H9 (cell line): ENCODE measurements at regions not wholly inside any gene's neighbourhood (a gene's known extent, or its start where the extent isn't known, plus 50 kb on each side); places are given as distances from the start of the nearest gene placed in this dataset.

Experiments
- DNase-seq: peaks from one replicate; pipeline ENCODE4 v3.0.0-alpha.2; 2017
- H2AFZ ChIP-seq: one replicate; pipeline ENCODE4 v1.6.1; 2013; ENCODE audit warnings: mild to moderate bottlenecking, low read length, control low read depth, moderate library complexity
- H2AK5ac ChIP-seq: 2 replicates; pipeline ENCODE4 v1.6.1; 2013; ENCODE audit warnings: low read length, control low read depth, mixed read lengths; ENCODE audit not compliant: insufficient read length
- H2BK120ac ChIP-seq: one replicate; pipeline ENCODE4 v1.6.1; 2013; ENCODE audit warnings: low read depth, mild to moderate bottlenecking, low read length, control low read depth, inconsistent platforms; ENCODE audit not compliant: poor library complexity, severe bottlenecking
- H2BK12ac ChIP-seq: 2 replicates; pipeline ENCODE4 v1.6.1; 2013; ENCODE audit warnings: low read length, control low read depth, mixed read lengths, low read depth; ENCODE audit not compliant: insufficient read length
- H2BK15ac ChIP-seq: 2 replicates; pipeline ENCODE4 v1.6.1; 2013; ENCODE audit warnings: low read depth, low read length, control low read depth
- H2BK20ac ChIP-seq: one replicate; pipeline ENCODE4 v1.6.1; 2013; ENCODE audit warnings: low read depth, mild to moderate bottlenecking, low read length, control low read depth, inconsistent platforms; ENCODE audit not compliant: poor library complexity, severe bottlenecking
- H2BK5ac ChIP-seq: 2 replicates; pipeline ENCODE4 v1.6.1; 2013; ENCODE audit warnings: low read length, control low read depth, mixed read lengths; ENCODE audit not compliant: insufficient read length
- H3K14ac ChIP-seq: 2 replicates; pipeline ENCODE4 v1.6.1; 2013; ENCODE audit warnings: low read length, control low read depth; ENCODE audit not compliant: insufficient read depth
- H3K18ac ChIP-seq: 2 replicates; pipeline ENCODE4 v1.6.1; 2013; ENCODE audit warnings: low read depth, mild to moderate bottlenecking, mixed read lengths, low read length, control low read depth; ENCODE audit not compliant: insufficient read length
- H3K23ac ChIP-seq: 2 replicates; pipeline ENCODE4 v1.6.1; 2013; ENCODE audit warnings: low read length, control low read depth, mixed read lengths, low read depth; ENCODE audit not compliant: insufficient read length
- H3K23me2 ChIP-seq: 2 replicates; pipeline ENCODE4 v1.6.1; 2013; ENCODE audit warnings: low read depth, mild to moderate bottlenecking, mixed read lengths, low read length, control low read depth; ENCODE audit not compliant: insufficient read length, poor library complexity, severe bottlenecking
- H3K27ac ChIP-seq: 2 replicates; pipeline ENCODE4 v1.5.1; 2013; ENCODE audit warnings: low read length, control low read depth, mixed read lengths, low read depth; ENCODE audit not compliant: insufficient read length
- H3K27me3 ChIP-seq: 2 replicates; pipeline ENCODE4 v1.6.1; 2013; ENCODE audit warnings: low read length, control low read depth, inconsistent platforms; ENCODE audit not compliant: insufficient read depth
- H3K4ac ChIP-seq: 2 replicates; pipeline ENCODE4 v1.6.1; 2013; ENCODE audit warnings: low read depth, mild to moderate bottlenecking, control low read depth, inconsistent platforms, low read length, moderate library complexity
- H3K4me1 ChIP-seq: 2 replicates; pipeline ENCODE4 v1.6.1; 2013; ENCODE audit warnings: low read length, control low read depth, inconsistent platforms; ENCODE audit not compliant: insufficient read depth
- H3K4me2 ChIP-seq: 2 replicates; pipeline ENCODE4 v1.6.1; 2013; ENCODE audit warnings: low read length, control low read depth, mixed read lengths; ENCODE audit not compliant: insufficient read length, insufficient read depth
- H3K56ac ChIP-seq: 2 replicates; pipeline ENCODE4 v1.6.1; 2013; ENCODE audit warnings: low read depth, mild to moderate bottlenecking, mixed read lengths, low read length, control low read depth; ENCODE audit not compliant: insufficient read length
- H3K79me1 ChIP-seq: 2 replicates; pipeline ENCODE4 v1.6.1; 2013; ENCODE audit warnings: low read depth, mild to moderate bottlenecking, moderate library complexity, low read length, control low read depth, inconsistent platforms; ENCODE audit not compliant: insufficient read depth, poor library complexity, severe bottlenecking
- H3K79me2 ChIP-seq: 2 replicates; pipeline ENCODE4 v1.6.1; 2013; ENCODE audit warnings: low read length, control low read depth, inconsistent platforms; ENCODE audit not compliant: insufficient read depth
- H3K9ac ChIP-seq: 2 replicates; pipeline ENCODE4 v1.6.1; 2013; ENCODE audit warnings: low read length, control low read depth, mixed read lengths; ENCODE audit not compliant: insufficient read length; ENCODE audit errors: extremely low read depth
- H3K9me3 ChIP-seq: one replicate; pipeline ENCODE4 v1.6.1; 2013; ENCODE audit warnings: low read depth, low read length, inconsistent platforms; ENCODE audit not compliant: control insufficient read depth
- H3T11ph ChIP-seq: one replicate; pipeline ENCODE4 v1.6.1; 2013; ENCODE audit warnings: mild to moderate bottlenecking, low read length, control low read depth, inconsistent platforms
- H4K20me1 ChIP-seq: one replicate; pipeline ENCODE4 v1.6.1; 2013; ENCODE audit not compliant: control insufficient read depth, insufficient read length, insufficient read depth
- H4K5ac ChIP-seq: 2 replicates; pipeline ENCODE4 v1.6.1; 2013; ENCODE audit warnings: low read depth, mild to moderate bottlenecking, mixed read lengths, low read length, control low read depth; ENCODE audit not compliant: insufficient read length
- H4K8ac ChIP-seq: replicated peaks from 2 replicates; pipeline ENCODE4 v1.6.1; 2013; ENCODE audit warnings: low read length, control low read depth, mixed read lengths, low read depth; ENCODE audit not compliant: insufficient read length
- H4K91ac ChIP-seq: 2 replicates; pipeline ENCODE4 v1.6.1; 2013; ENCODE audit warnings: low read depth, mild to moderate bottlenecking, moderate library complexity, mixed read lengths, low read length, control low read depth; ENCODE audit not compliant: insufficient read length
- H3K27ac Mint-ChIP-seq, 3 experiments: 2 replicates in 2 of 3; 3 replicates in 1 of 3; pipeline ENCODE4 v1.8.0; 2020 to 2021; ENCODE audit warnings: mixed read lengths in 3 of 3, mild to moderate bottlenecking in 1 of 3, moderate library complexity in 1 of 3
- H3K27me3 Mint-ChIP-seq: 2 replicates; pipeline ENCODE4 v1.8.0; 2021; ENCODE audit warnings: low read depth, mild to moderate bottlenecking, moderate library complexity, mixed read lengths
- H3K36me3 Mint-ChIP-seq, 3 experiments: 2 replicates in 2 of 3; 3 replicates in 1 of 3; pipeline ENCODE4 v1.8.0; 2020 to 2021; ENCODE audit warnings: low read depth in 3 of 3, mixed read lengths in 3 of 3; ENCODE audit not compliant: insufficient read depth in 1 of 3
- H3K4me1 Mint-ChIP-seq, 2 experiments: 2 replicates each; pipeline ENCODE4 v1.8.0; 2020; ENCODE audit warnings: mixed read lengths in 2 of 2
- H3K4me3 Mint-ChIP-seq, 2 experiments: 2 replicates in 1 of 2; 3 replicates in 1 of 2; pipeline ENCODE4 v1.8.0; 2020 to 2021; ENCODE audit warnings: mild to moderate bottlenecking in 2 of 2, mixed read lengths in 2 of 2, moderate library complexity in 1 of 2
- H3K9me3 Mint-ChIP-seq, 2 experiments: 2 replicates in 1 of 2; 3 replicates in 1 of 2; pipeline ENCODE4 v1.8.0; 2020; ENCODE audit warnings: mild to moderate bottlenecking in 2 of 2, mixed read lengths in 2 of 2, moderate library complexity in 1 of 2
- CTCF ChIP-seq: fragments of 200-600 bp; sonication (generic); conservative IDR thresholded peaks from 3 replicates; pipeline ENCODE4 v1.8.0; 2021; ENCODE audit warnings: antibody characterized with exemption, mild to moderate bottlenecking
- WGBS: extraction: QIAGEN DNeasy Blood & Tissue Kit; methylation state at CpG from one replicate; pipeline ENCODE4 v1.1.7; 2013; ENCODE audit warnings: missing lambda C conversion rate, low lambda C conversion rate, mixed read lengths; ENCODE audit not compliant: insufficient read length; ENCODE audit errors: extremely low coverage; 5-methylcytosine and 5-hydroxymethylcytosine counted together

- H3T11ph ChIP-seq = no peak overlapping the region
- no peak for TF ChIP-seq CTCF
- no peak overlapping the region for H3K56ac ChIP-seq
- no peak overlapping the region for H2BK20ac ChIP-seq
- DNase-seq = no peak
- no peaks in the 10 kb centered on the region for H4K20me1 ChIP-seq
- H3K27me3 ChIP-seq = no peaks in the 10 kb centered on the region
- H2AFZ ChIP-seq = no peak overlapping the region
- no CpG with 5 or more reads among the region's 6 CpGs for WGBS
- H4K5ac ChIP-seq = no peak overlapping the region
- Mint-ChIP-seq H3K9me3 (no peaks in the 10 kb centered on the region; a peak in 1 of 5 replicates), H3K27me3 (peaks cover 24% of the 10 kb centered on the region), H3K4me1 (peaks cover 23 to 25% of the 10 kb centered on the region in 2 experiments), H3K36me3 (0 out of 7 replicates have a peak, but pooled peaks cover 0 to 2% (median 0%) of the 10 kb centered on the region in 3 experiments), H3K4me3 (no peak overlapping the region), H3K27ac (no peak overlapping the region)
- no peak overlapping the region for H3K27ac ChIP-seq
- no peak overlapping the region for H3K9ac ChIP-seq
- peaks cover 4% of the 10 kb centered on the region; the same call in 1 of the 2 replicates for H3K4me1 ChIP-seq
- no peak overlapping the region for H3K18ac ChIP-seq
- no peak overlapping the region for H3K4ac ChIP-seq
- no peak overlapping the region for H4K8ac ChIP-seq
- H2BK120ac ChIP-seq = no peak overlapping the region
- no peak overlapping the region for H2BK15ac ChIP-seq
- H2BK5ac ChIP-seq = no peak overlapping the region
- H4K91ac ChIP-seq = no peak overlapping the region
- H3K23me2 ChIP-seq = peaks cover 17% of the 10 kb centered on the region
- H3K14ac ChIP-seq = no peak overlapping the region
- H2BK12ac ChIP-seq = no peak overlapping the region
- H3K79me1 ChIP-seq = no peaks in the 10 kb centered on the region
- no peaks in the 10 kb centered on the region for H3K79me2 ChIP-seq
- H2AK5ac ChIP-seq = no peak overlapping the region
- H3K4me2 ChIP-seq = no peak overlapping the region
- no peak overlapping the region for H3K23ac ChIP-seq
- H3K9me3 ChIP-seq = no peaks in the 10 kb centered on the region
Observed at GRCh38 chr2:118227698-118228508, 139.6 kb downstream of the INSIG2 start.
